ENCODE measurements at regions not wholly inside any gene's neighbourhood (a gene's known extent, or its start where the extent isn't known, plus 50 kb on each side); places are given as distances from the start of the nearest gene placed in this dataset.

DNA sequence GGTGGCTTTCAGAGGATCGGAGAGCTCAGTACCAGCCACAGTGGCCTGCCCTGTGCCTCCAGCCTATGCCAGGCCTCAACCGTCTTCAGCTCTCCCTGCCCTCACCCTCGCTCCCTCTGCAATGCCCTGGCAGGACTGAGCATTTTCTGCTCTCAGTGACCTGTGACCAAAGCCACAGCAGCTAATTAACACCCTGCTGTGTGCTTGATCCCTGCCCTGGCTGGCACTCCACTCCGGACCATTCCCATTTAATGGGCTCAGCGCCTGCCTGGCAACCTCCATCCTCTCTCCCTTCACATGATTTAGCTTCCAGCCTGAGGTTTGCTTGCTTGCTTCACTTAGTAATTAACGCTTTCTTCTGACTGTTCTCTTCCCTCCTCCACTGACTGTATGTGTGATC is 287.5 kb downstream of the LRFN2 start:
- no peak for TF ChIP-seq CTCF (IDR thresholded peaks at IDR 0.05; ENCODE audit: low read depth, low read length)
- no peak for TF ChIP-seq EZH2phosphoT487 (IDR thresholded peaks at IDR 0.05; ENCODE audit: low read depth)
